OCI-LY1 (cell line): ENCODE measurements at regions not wholly inside any gene's neighbourhood (a gene's known extent, or its start where the extent isn't known, plus 50 kb on each side); places are given as distances from the start of the nearest gene placed in this dataset.

Source experiments
- H2AFZ ChIP-seq: fragments of 200-600 bp; sonication (generic), shearing (Covaris generic); 2 replicates; pipeline ENCODE4 v1.6.0; 2014; ENCODE audit warnings: antibody characterized with exemption, mild to moderate bottlenecking, low read length
- H3F3A ChIP-seq: fragments of 200-600 bp; sonication (generic), shearing (Covaris generic); 2 replicates; pipeline ENCODE4 v1.6.0; 2014; ENCODE audit warnings: mild to moderate bottlenecking, antibody characterized with exemption, low read length, moderate library complexity; ENCODE audit not compliant: insufficient read depth
- H3K27ac ChIP-seq: fragments of 200-600 bp; sonication (generic); 2 replicates; pipeline ENCODE4 v1.5.1; 2014; ENCODE audit warnings: low read length, mixed run types, mild to moderate bottlenecking, low read depth; ENCODE audit not compliant: poor library complexity, severe bottlenecking
- H3K27me3 ChIP-seq: fragments of 200-600 bp; sonication (generic); 2 replicates; pipeline ENCODE4 v1.6.0; 2014; ENCODE audit warnings: antibody characterized with exemption, mild to moderate bottlenecking, low read length, moderate library complexity; ENCODE audit not compliant: insufficient read depth
- H3K36me3 ChIP-seq: fragments of 200-600 bp; sonication (generic); 2 replicates; pipeline ENCODE4 v1.6.1; 2014; ENCODE audit warnings: mild to moderate bottlenecking, antibody characterized with exemption, low read length, moderate library complexity, mixed read lengths; ENCODE audit not compliant: insufficient read depth
- H3K4me1 ChIP-seq: fragments of 200-600 bp; sonication (generic); 2 replicates; pipeline ENCODE4 v1.5.1; 2014; ENCODE audit warnings: mild to moderate bottlenecking, low read length, moderate library complexity; ENCODE audit not compliant: insufficient read depth, severe bottlenecking
- H3K4me2 ChIP-seq: fragments of 200-600 bp; sonication (generic), shearing (Covaris generic); 2 replicates; pipeline ENCODE4 v1.6.1; 2014; ENCODE audit warnings: low read length
- H3K4me3 ChIP-seq: fragments of 200-600 bp; sonication (generic); 2 replicates; pipeline ENCODE4 v1.5.1; 2014; ENCODE audit warnings: low read length, low read depth, mild to moderate bottlenecking, mixed read lengths; ENCODE audit not compliant: poor library complexity, severe bottlenecking
- H3K79me2 ChIP-seq: fragments of 200-600 bp; shearing (Covaris generic); 2 replicates; pipeline ENCODE4 v1.6.1; 2016; ENCODE audit warnings: mixed run types, low read length, mixed read lengths; ENCODE audit not compliant: insufficient read depth
- H3K9ac ChIP-seq: fragments of 200-600 bp; sonication (generic), shearing (Covaris generic); 2 replicates; pipeline ENCODE4 v1.6.1; 2014; ENCODE audit warnings: mild to moderate bottlenecking, low read length, mixed read lengths
- H3K9me2 ChIP-seq: fragments of 200-600 bp; sonication (generic), shearing (Covaris generic); 2 replicates; pipeline ENCODE4 v1.6.1; 2014; ENCODE audit warnings: low read depth, mild to moderate bottlenecking, low read length, mixed read lengths
- H3K9me3 ChIP-seq: fragments of 200-600 bp; shearing (Covaris generic); 2 replicates; pipeline ENCODE4 v1.6.1; 2014; ENCODE audit warnings: low read length, mixed read lengths
- H4K20me1 ChIP-seq: fragments of 200-600 bp; sonication (generic), shearing (Covaris generic); 2 replicates; pipeline ENCODE4 v1.6.0; 2016; ENCODE audit warnings: mild to moderate bottlenecking, low read length; ENCODE audit not compliant: insufficient read depth
- EZH2 ChIP-seq: fragments of 200-600 bp; sonication (generic), shearing (Covaris generic); IDR thresholded peaks from 2 replicates; pipeline ENCODE4 v1.8.0; 2017; ENCODE audit warnings: borderline replicate concordance, mixed run types, mild to moderate bottlenecking, antibody characterized with exemption, low read length, moderate library complexity, mixed read lengths
- TF ChIP-seq, protein P1 (sequence below): fragments of 200-600 bp; sonication (generic), shearing (Covaris generic); IDR thresholded peaks from 2 replicates; pipeline ENCODE4 v1.5.1; 2017; ENCODE audit warnings: mild to moderate bottlenecking, antibody characterized with exemption, low read length, moderate library complexity, mixed read lengths

GRCh38 chr3:191528589-191528988 lies 67.6 kb downstream of the PYDC2 start:
- Histone ChIP-seq H3K9me2 (no peaks in the 10 kb centered on the region), H4K20me1 (no peaks in the 10 kb centered on the region), H3K27me3 (no peaks in the 10 kb centered on the region), H3K9ac (no peak overlapping the region), H3K79me2 (no peaks in the 10 kb centered on the region), H3K4me3 (no peak overlapping the region), H3K9me3 (no peaks in the 10 kb centered on the region), H3K27ac (no peak overlapping the region), H3K4me1 (no peaks in the 10 kb centered on the region), H2AFZ (no peak overlapping the region), H3K36me3 (no peaks in the 10 kb centered on the region), H3K4me2 (no peak overlapping the region), H3F3A (no peaks in the 10 kb centered on the region)
- TF ChIP-seq, protein P1, sequence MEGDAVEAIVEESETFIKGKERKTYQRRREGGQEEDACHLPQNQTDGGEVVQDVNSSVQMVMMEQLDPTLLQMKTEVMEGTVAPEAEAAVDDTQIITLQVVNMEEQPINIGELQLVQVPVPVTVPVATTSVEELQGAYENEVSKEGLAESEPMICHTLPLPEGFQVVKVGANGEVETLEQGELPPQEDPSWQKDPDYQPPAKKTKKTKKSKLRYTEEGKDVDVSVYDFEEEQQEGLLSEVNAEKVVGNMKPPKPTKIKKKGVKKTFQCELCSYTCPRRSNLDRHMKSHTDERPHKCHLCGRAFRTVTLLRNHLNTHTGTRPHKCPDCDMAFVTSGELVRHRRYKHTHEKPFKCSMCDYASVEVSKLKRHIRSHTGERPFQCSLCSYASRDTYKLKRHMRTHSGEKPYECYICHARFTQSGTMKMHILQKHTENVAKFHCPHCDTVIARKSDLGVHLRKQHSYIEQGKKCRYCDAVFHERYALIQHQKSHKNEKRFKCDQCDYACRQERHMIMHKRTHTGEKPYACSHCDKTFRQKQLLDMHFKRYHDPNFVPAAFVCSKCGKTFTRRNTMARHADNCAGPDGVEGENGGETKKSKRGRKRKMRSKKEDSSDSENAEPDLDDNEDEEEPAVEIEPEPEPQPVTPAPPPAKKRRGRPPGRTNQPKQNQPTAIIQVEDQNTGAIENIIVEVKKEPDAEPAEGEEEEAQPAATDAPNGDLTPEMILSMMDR, result no peak
- no peak for TF ChIP-seq EZH2

DNA sequence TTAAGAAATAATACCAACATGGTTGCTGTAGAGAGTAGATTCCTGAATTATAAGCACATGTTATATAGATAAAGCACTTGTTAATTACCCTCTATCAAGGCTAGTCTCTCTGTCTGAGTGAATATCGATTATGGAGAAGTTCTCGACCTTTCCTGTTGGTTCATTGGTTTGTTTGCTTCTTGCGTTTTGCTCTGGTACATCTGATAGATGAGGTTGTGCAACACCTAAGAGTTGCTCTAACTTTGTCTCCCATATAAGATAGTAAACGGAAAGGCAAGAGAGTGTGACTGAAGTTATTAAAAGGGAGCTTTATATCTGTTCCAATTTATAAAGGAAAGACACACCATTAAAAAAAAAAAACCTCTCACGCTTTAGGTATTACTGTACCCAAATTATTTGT lies 69.0 kb downstream of the PYDC2 start:
- Histone ChIP-seq H3K9me2 (no peaks in the 10 kb centered on the region), H3K4me1 (no peaks in the 10 kb centered on the region), H3K9me3 (no peaks in the 10 kb centered on the region), H4K20me1 (no peaks in the 10 kb centered on the region), H3F3A (no peaks in the 10 kb centered on the region), H3K79me2 (no peaks in the 10 kb centered on the region), H3K27me3 (no peaks in the 10 kb centered on the region), H3K9ac (no peak overlapping the region), H3K36me3 (no peaks in the 10 kb centered on the region), H3K27ac (no peak overlapping the region), H2AFZ (no peak overlapping the region), H3K4me2 (no peak overlapping the region), H3K4me3 (no peak overlapping the region)
- no peak for TF ChIP-seq EZH2
- TF ChIP-seq, protein P1, result no peak

- no peak overlapping the region for H3K4me2 ChIP-seq
- TF ChIP-seq EZH2, result no peak
- TF ChIP-seq, protein P1, result no peak
- H3F3A ChIP-seq, result no peaks in the 10 kb centered on the region
- no peaks in the 10 kb centered on the region for H3K27me3 ChIP-seq
- H3K27ac ChIP-seq, result no peak overlapping the region
- no peak overlapping the region for H3K4me3 ChIP-seq
- no peaks in the 10 kb centered on the region for H3K9me2 ChIP-seq
- no peaks in the 10 kb centered on the region for H3K9me3 ChIP-seq
- H2AFZ ChIP-seq, result no peak overlapping the region
- H3K36me3 ChIP-seq, result no peaks in the 10 kb centered on the region
- no peaks in the 10 kb centered on the region for H3K4me1 ChIP-seq
- no peak overlapping the region for H3K9ac ChIP-seq
- no peaks in the 10 kb centered on the region for H3K79me2 ChIP-seq
- H4K20me1 ChIP-seq, result no peaks in the 10 kb centered on the region
Measured at GRCh38 chr3:191531434-191531972, 70.5 kb downstream of the PYDC2 start.
